ENCODE measurements at regions not wholly inside any gene's neighbourhood (a gene's known extent, or its start where the extent isn't known, plus 50 kb on each side); places are given as distances from the start of the nearest gene placed in this dataset.

GRCh38 chr4:102423375-102423774 lies 77.8 kb upstream of the NFKB1 start:
- no TSS peak for BruUV-seq (replicated peaks)
- intact Hi-C loops (cut with micrococcal nuclease): no loop called here
- ChIA-PET CTCF (no interaction called here), RAD21 (ENCODE audit: low non-redundant PET in 1 of 2, low total read pairs in 2 of 2, uncharacterized antibody in 2 of 2, unreplicated experiment in 2 of 2) (no interaction called here), POLR2A (no interaction called here)
- no peak overlapping the region for H3K4me3 ChIP-seq (replicated peaks in 1 of 2; ENCODE audit: low read depth in 1 of 2, low read length in 2 of 2)
- H3K4me1 ChIP-seq (ENCODE audit: control insufficient read depth in 1 of 2, insufficient read depth in 2 of 2, low read length in 2 of 2): peaks cover 2 to 5% of the 10 kb centered on the region in 2 experiments; a peak in 2 of 4 replicates
- no peaks in the 10 kb centered on the region for H3K9me2 ChIP-seq (ENCODE audit: insufficient read depth)
- ATAC-seq (no peak), DNase-seq (ENCODE audit: low read depth, low spot score) (no peak)
- no peak overlapping the region for H3K9ac ChIP-seq (ENCODE audit: low read length)
- no peaks in the 10 kb centered on the region for H3K9me3 ChIP-seq (ENCODE audit: control insufficient read depth in 1 of 2, insufficient read depth in 1 of 2, low read depth in 1 of 2, low read length in 2 of 2)
- H3K79me2 ChIP-seq (ENCODE audit: insufficient read depth, low read length): no peaks in the 10 kb centered on the region
- H3K36me3 ChIP-seq (ENCODE audit: control insufficient read depth in 1 of 2, insufficient read depth in 2 of 2, low read length in 2 of 2): no peaks in the 10 kb centered on the region
- H3K4me2 ChIP-seq (ENCODE audit: low read length): no peak overlapping the region
- TF ChIP-seq EZH2 (IDR thresholded peaks at IDR 0.05) (no peak), ELF1 (IDR thresholded peaks at IDR 0.05; ENCODE audit: borderline replicate concordance, low read depth) (no peak), POLR2AphosphoS5 (IDR thresholded peaks at IDR 0.05; ENCODE audit: low read depth, low read length) (no peak), YY1 (IDR thresholded peaks at IDR 0.05; ENCODE audit: extremely low read depth, insufficient replicate concordance, low read depth, low read length) (no peak), TCF7L2 (IDR thresholded peaks at IDR 0.05; ENCODE audit: borderline replicate concordance, extremely low read depth, insufficient read depth, insufficient read length) (no peak), EZH2phosphoT487 (IDR thresholded peaks at IDR 0.05; ENCODE audit: borderline replicate concordance) (no peak), JUND (IDR thresholded peaks at IDR 0.05) (no peak), ZNF274 (IDR thresholded peaks at IDR 0.05; ENCODE audit: low read depth, low read length) (no peak), CEBPB (IDR thresholded peaks at IDR 0.05; ENCODE audit: low read depth) (no peak), SIN3A (IDR thresholded peaks at IDR 0.05; ENCODE audit: low read depth) (no peak)
- no peaks in the 10 kb centered on the region for H4K20me1 ChIP-seq (ENCODE audit: insufficient read depth)
- no peaks in the 10 kb centered on the region for H3K27me3 ChIP-seq (ENCODE audit: insufficient read depth, low read length)
- H3K27ac ChIP-seq (ENCODE audit: low read depth, low read length): no peak overlapping the region
- no peak overlapping the region for H2AFZ ChIP-seq (ENCODE audit: low read depth, low read length, poor library complexity, severe bottlenecking)

DNA sequence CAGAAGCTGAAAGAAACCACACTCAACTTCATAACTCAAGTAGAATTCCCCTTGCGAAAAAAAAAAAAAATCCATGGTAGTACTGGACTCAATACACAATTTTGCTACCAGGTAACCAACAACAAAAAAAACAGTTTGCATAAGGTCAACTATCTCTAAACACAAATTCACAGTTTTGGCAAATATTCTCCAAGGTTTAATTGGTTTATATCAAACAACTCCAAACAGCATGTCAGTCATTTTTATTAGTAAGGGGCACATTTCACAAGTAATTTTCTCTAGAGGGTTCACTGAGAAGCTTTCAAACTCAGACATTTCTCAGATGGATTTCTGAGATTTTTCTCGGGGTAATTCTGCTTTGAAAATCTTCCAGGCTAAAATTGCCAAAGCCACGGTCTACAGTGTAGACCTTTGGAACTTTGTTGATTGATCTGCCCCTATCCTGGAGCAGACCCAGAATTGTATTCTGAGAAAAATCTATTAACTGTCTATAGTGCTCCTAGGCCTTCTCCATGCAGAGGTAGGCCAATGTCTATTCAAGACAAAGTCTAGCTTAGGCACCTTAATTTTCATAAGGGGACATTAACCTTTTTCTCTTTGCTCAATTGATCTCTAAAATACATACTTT lies 73.7 kb upstream of the NFKB1 start:
- BruUV-seq (replicated peaks): no TSS peak
- H3K4me3 ChIP-seq (replicated peaks in 1 of 2; ENCODE audit: low read depth in 1 of 2, low read length in 2 of 2): no peak overlapping the region
- no peak overlapping the region for H3K9ac ChIP-seq (ENCODE audit: low read length)
- H3K4me1 ChIP-seq (ENCODE audit: control insufficient read depth in 1 of 2, insufficient read depth in 2 of 2, low read length in 2 of 2): peaks cover 18 to 29% of the 10 kb centered on the region in 2 experiments; a peak in 3 of 4 replicates
- no peaks in the 10 kb centered on the region for H4K20me1 ChIP-seq (ENCODE audit: insufficient read depth)
- DNase-seq (ENCODE audit: low read depth, low spot score): no peak
- no peak for ATAC-seq
- ChIA-PET CTCF (interaction anchor here (1.3 kb wide), 1 partner anchor 663 kb away, joined by 3 read pairs; no protein-coding TSS in a partner anchor), RAD21 (ENCODE audit: low non-redundant PET in 1 of 2, low total read pairs in 2 of 2, uncharacterized antibody in 2 of 2, unreplicated experiment in 2 of 2) (no interaction called here), POLR2A (interaction anchor here (1.2 kb wide), 1 partner anchor 401 kb away, joined by 3 read pairs; no protein-coding TSS in a partner anchor)
- no peak overlapping the region for H3K27ac ChIP-seq (ENCODE audit: low read depth, low read length)
- no peaks in the 10 kb centered on the region for H3K9me2 ChIP-seq (ENCODE audit: insufficient read depth)
- intact Hi-C loops (cut with micrococcal nuclease): no loop called here
- no peak overlapping the region for H2AFZ ChIP-seq (ENCODE audit: low read depth, low read length, poor library complexity, severe bottlenecking)
- H3K4me2 ChIP-seq (ENCODE audit: low read length): no peak overlapping the region
- H3K36me3 ChIP-seq (ENCODE audit: control insufficient read depth in 1 of 2, insufficient read depth in 2 of 2, low read length in 2 of 2): no peaks in the 10 kb centered on the region
- no peaks in the 10 kb centered on the region for H3K27me3 ChIP-seq (ENCODE audit: insufficient read depth, low read length)
- no peak for TF ChIP-seq CBX3 (IDR thresholded peaks at IDR 0.05; ENCODE audit: low read depth)
- TF ChIP-seq, protein P1, sequence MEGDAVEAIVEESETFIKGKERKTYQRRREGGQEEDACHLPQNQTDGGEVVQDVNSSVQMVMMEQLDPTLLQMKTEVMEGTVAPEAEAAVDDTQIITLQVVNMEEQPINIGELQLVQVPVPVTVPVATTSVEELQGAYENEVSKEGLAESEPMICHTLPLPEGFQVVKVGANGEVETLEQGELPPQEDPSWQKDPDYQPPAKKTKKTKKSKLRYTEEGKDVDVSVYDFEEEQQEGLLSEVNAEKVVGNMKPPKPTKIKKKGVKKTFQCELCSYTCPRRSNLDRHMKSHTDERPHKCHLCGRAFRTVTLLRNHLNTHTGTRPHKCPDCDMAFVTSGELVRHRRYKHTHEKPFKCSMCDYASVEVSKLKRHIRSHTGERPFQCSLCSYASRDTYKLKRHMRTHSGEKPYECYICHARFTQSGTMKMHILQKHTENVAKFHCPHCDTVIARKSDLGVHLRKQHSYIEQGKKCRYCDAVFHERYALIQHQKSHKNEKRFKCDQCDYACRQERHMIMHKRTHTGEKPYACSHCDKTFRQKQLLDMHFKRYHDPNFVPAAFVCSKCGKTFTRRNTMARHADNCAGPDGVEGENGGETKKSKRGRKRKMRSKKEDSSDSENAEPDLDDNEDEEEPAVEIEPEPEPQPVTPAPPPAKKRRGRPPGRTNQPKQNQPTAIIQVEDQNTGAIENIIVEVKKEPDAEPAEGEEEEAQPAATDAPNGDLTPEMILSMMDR (IDR thresholded peaks at IDR 0.05 in 2 of 3, conservative IDR thresholded peaks at IDR 0.05 in 1 of 3; ENCODE audit: borderline replicate concordance in 1 of 3, insufficient read depth in 1 of 3, low read depth in 2 of 3, low read length in 2 of 3): no peak
- TF ChIP-seq JUND (IDR thresholded peaks at IDR 0.05): no peak
- no peaks in the 10 kb centered on the region for H3K9me3 ChIP-seq (ENCODE audit: control insufficient read depth in 1 of 2, insufficient read depth in 1 of 2, low read depth in 1 of 2, low read length in 2 of 2)
- H3K79me2 ChIP-seq (ENCODE audit: insufficient read depth, low read length): no peaks in the 10 kb centered on the region
